ENCODE measurements at regions not wholly inside any gene's neighbourhood (a gene's known extent, or its start where the extent isn't known, plus 50 kb on each side); places are given as distances from the start of the nearest gene placed in this dataset.

DNA sequence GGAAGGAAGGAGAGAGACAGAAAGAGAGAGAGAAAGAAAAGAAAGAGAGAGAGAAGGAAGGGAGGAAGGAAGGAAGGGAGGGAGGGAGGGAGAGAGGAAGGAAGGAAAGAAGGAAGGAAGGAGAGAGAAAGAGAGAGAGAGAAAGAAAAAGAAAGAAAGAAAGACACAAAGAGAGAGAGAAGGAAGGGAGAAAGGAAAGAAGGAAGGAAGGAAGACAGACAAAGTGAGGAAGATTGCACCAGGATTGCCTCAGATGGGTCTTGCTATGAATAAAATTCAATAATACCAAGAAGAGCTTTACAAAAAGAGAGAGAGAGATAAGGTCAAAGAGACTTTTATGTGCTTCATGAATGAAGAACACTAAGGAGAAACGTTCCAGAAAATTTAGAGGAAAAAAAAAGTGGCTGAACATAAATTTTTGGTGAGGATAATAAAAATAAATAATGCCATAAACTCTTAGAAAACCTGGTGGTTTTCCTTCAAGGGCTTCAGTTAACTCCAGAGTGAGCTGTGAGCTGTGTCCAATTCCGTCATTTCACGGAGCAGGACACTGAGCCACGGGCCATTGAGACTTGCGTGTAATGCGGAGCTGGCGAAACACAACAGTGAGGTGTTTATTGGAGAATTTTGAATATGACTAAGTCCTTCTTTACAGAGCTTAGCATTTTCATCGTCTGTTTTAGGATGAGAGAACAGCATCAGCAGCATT is 72.7 kb upstream of the TNRC6C start:
- TF ChIP-seq POLR2A (IDR thresholded peaks at IDR 0.05), result no peak
- TF ChIP-seq, protein P1, sequence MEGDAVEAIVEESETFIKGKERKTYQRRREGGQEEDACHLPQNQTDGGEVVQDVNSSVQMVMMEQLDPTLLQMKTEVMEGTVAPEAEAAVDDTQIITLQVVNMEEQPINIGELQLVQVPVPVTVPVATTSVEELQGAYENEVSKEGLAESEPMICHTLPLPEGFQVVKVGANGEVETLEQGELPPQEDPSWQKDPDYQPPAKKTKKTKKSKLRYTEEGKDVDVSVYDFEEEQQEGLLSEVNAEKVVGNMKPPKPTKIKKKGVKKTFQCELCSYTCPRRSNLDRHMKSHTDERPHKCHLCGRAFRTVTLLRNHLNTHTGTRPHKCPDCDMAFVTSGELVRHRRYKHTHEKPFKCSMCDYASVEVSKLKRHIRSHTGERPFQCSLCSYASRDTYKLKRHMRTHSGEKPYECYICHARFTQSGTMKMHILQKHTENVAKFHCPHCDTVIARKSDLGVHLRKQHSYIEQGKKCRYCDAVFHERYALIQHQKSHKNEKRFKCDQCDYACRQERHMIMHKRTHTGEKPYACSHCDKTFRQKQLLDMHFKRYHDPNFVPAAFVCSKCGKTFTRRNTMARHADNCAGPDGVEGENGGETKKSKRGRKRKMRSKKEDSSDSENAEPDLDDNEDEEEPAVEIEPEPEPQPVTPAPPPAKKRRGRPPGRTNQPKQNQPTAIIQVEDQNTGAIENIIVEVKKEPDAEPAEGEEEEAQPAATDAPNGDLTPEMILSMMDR (IDR thresholded peaks at IDR 0.05), result no peak

All from vagina (tissue), 2 donors.